Tibial nerve (tissue), 4 donors: ENCODE measurements at regions not wholly inside any gene's neighbourhood (a gene's known extent, or its start where the extent isn't known, plus 50 kb on each side); places are given as distances from the start of the nearest gene placed in this dataset.

Source experiments
- DNase-seq, 2 donors: peaks; one replicate each; pipeline ENCODE4 v3.0.0-alpha.2; 2019; ENCODE audit warnings: low spot score in 2 of 2
- H3K27ac ChIP-seq, 4 donors: fragments of 200-600 bp; sonication (generic) in 3 of 4; one replicate each; pipeline ENCODE4 v1.5.1; 2017 to 2019; ENCODE audit warnings: mild to moderate bottlenecking in 1 of 4
- H3K27me3 ChIP-seq, 2 donors: fragments of 200-600 bp; sonication (generic) in 1 of 2; one replicate each; pipeline versions ENCODE4 v1.5.1 to v1.6.0; 2017 to 2019
- H3K36me3 ChIP-seq, 3 donors: fragments of 200-600 bp; sonication (generic); one replicate each; pipeline ENCODE4 v1.5.1; 2018 to 2019
- H3K4me1 ChIP-seq, 4 donors: fragments of 200-600 bp; sonication (generic) in 3 of 4; one replicate each; pipeline ENCODE4 v1.5.1; 2017 to 2019
- H3K4me3 ChIP-seq, 4 donors: fragments of 200-600 bp; sonication (generic) in 3 of 4; one replicate each; pipeline ENCODE4 v1.5.1; 2017 to 2019; ENCODE audit warnings: mild to moderate bottlenecking in 1 of 4, moderate library complexity in 1 of 4
- H3K9me3 ChIP-seq, 4 donors: fragments of 200-600 bp; sonication (generic) in 3 of 4; one replicate each; pipeline ENCODE4 v1.5.1; 2017 to 2019
- CTCF ChIP-seq, 5 experiments: fragments of 200-600 bp in 3 of 5; fragments of 450-650 bp in 2 of 5; sonication (generic) in 3 of 5; IDR thresholded peaks; one replicate each; pipeline ENCODE4 v1.5.1; 2016 to 2019; ENCODE audit warnings: antibody characterized with exemption in 5 of 5, mild to moderate bottlenecking in 3 of 5, moderate library complexity in 2 of 5
- EP300 ChIP-seq, 2 donors: sonication (generic); formaldehyde crosslinking; IDR thresholded peaks; one replicate each; pipeline ENCODE4 v1.6.1; 2017; ENCODE audit warnings: antibody characterized with exemption in 2 of 2, mild to moderate bottlenecking in 1 of 2
- POLR2A ChIP-seq, 2 donors: fragments of 450-650 bp; IDR thresholded peaks; one replicate each; pipeline ENCODE4 v1.6.1; 2017; ENCODE audit warnings: antibody characterized with exemption in 2 of 2, mild to moderate bottlenecking in 2 of 2, moderate library complexity in 2 of 2
- WGBS, 2 donors: methylation state at CpG; one replicate each; pipeline ENCODE4 v1.1.5; 2018; 5-methylcytosine and 5-hydroxymethylcytosine counted together

GRCh38 chr4:22055954-22056353 is 107.4 kb upstream of the KCNIP4 start:
- TF ChIP-seq CTCF (IDR thresholded peaks at IDR 0.05): no peak
- no peak for TF ChIP-seq EP300 (IDR thresholded peaks at IDR 0.05)
- no peak for TF ChIP-seq POLR2A (IDR thresholded peaks at IDR 0.05)
- Histone ChIP-seq H3K27me3 (no peaks in the 10 kb centered on the region), H3K4me1 (no peaks in the 10 kb centered on the region), H3K27ac (no peak overlapping the region), H3K4me3 (no peak overlapping the region), H3K9me3 (peaks cover 0 to 6% (median 0%) of the 10 kb centered on the region in 4 donors), H3K36me3 (no peaks in the 10 kb centered on the region)
- no peak for DNase-seq
- WGBS, 2 donors: 73 to 76% methylated on average over 5 of the region's 5 CpGs

GRCh38 chr4:22052076-22052475 is 103.5 kb upstream of the KCNIP4 start:
- H3K36me3 ChIP-seq: no peaks in the 10 kb centered on the region
- H3K9me3 ChIP-seq: peaks cover 0 to 24% (median 0%) of the 10 kb centered on the region in 4 donors
- DNase-seq: no peak
- TF ChIP-seq EP300 (IDR thresholded peaks at IDR 0.05) (no peak), CTCF (IDR thresholded peaks at IDR 0.05) (no peak), POLR2A (IDR thresholded peaks at IDR 0.05) (no peak)
- 72 to 82% methylated on average over 1 of the region's 1 CpG for WGBS, 2 donors
- H3K4me3 ChIP-seq: no peak overlapping the region
- no peaks in the 10 kb centered on the region for H3K4me1 ChIP-seq
- H3K27ac ChIP-seq: no peak overlapping the region
- H3K27me3 ChIP-seq: no peaks in the 10 kb centered on the region

- Histone ChIP-seq H3K27ac (no peak overlapping the region), H3K9me3 (peaks cover 0 to 20% (median 0%) of the 10 kb centered on the region in 4 donors), H3K27me3 (no peaks in the 10 kb centered on the region), H3K4me3 (no peak overlapping the region), H3K36me3 (no peaks in the 10 kb centered on the region), H3K4me1 (no peaks in the 10 kb centered on the region)
- TF ChIP-seq EP300 (IDR thresholded peaks at IDR 0.05) (no peak), CTCF (IDR thresholded peaks at IDR 0.05) (no peak), POLR2A (IDR thresholded peaks at IDR 0.05) (no peak)
- no peak for DNase-seq
- 17 to 46% methylated on average over 2 of the region's 2 CpGs for WGBS, 2 donors
Observed at GRCh38 chr4:22048323-22048722, 99.8 kb upstream of the KCNIP4 start.

GRCh38 chr4:22047793-22048192 is 99.2 kb upstream of the KCNIP4 start:
- WGBS, 2 donors: 92 to 96% methylated on average over 12 of the region's 12 CpGs

GRCh38 chr4:22045051-22045630 is 96.6 kb upstream of the KCNIP4 start:
- Histone ChIP-seq H3K36me3 (no peaks in the 10 kb centered on the region), H3K9me3 (peaks cover 0 to 27% (median 0%) of the 10 kb centered on the region in 4 donors), H3K27me3 (no peaks in the 10 kb centered on the region), H3K27ac (no peak overlapping the region), H3K4me1 (no peaks in the 10 kb centered on the region), H3K4me3 (no peak overlapping the region)
- TF ChIP-seq POLR2A (IDR thresholded peaks at IDR 0.05) (no peak), EP300 (IDR thresholded peaks at IDR 0.05) (no peak), CTCF (IDR thresholded peaks at IDR 0.05) (no peak)
- DNase-seq: no peak

More at GRCh38 chr4:22047793-22048192, 99.2 kb upstream of the KCNIP4 start:
- Histone ChIP-seq H3K27ac (no peak overlapping the region), H3K36me3 (no peaks in the 10 kb centered on the region), H3K9me3 (peaks cover 0 to 20% (median 0%) of the 10 kb centered on the region in 4 donors), H3K4me3 (no peak overlapping the region), H3K27me3 (no peaks in the 10 kb centered on the region), H3K4me1 (no peaks in the 10 kb centered on the region)
- TF ChIP-seq EP300 (IDR thresholded peaks at IDR 0.05): no peak
- no peak for TF ChIP-seq POLR2A (IDR thresholded peaks at IDR 0.05)
- TF ChIP-seq CTCF (IDR thresholded peaks at IDR 0.05): no peak
- no peak for DNase-seq
